ENCODE measurements at regions not wholly inside any gene's neighbourhood (a gene's known extent, or its start where the extent isn't known, plus 50 kb on each side); places are given as distances from the start of the nearest gene placed in this dataset.

DNA sequence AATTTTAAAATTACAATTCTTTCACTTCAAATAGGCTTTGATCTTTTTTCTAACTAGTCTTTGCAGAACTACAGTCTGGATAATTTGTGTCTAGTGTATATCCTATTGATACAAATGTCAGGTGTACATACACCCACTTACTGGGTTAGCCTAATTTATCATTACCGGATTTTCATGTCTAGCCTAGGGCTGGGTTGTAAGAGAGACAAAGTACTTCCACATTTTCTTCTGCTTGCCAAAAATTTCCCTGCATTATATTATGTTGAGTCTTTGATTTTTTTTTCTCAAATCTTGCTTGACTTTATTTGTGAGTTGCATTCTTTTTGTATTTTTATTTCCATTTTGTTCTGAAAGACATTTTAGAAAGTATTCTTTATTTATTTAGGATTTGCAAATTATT lies 284.8 kb upstream of the FZD8 start:
- RAD21 ChIA-PET (ENCODE audit: low non-redundant PET in 1 of 2, low total read pairs in 2 of 2, uncharacterized antibody in 2 of 2, unreplicated experiment in 2 of 2) = no interaction called here
- no TSS peak for BruUV-seq (replicated peaks)
- TF ChIP-seq POLR2AphosphoS5 (IDR thresholded peaks at IDR 0.05; ENCODE audit: low read depth, low read length) (no peak), SP1 (IDR thresholded peaks at IDR 0.05; ENCODE audit: low read depth) (no peak), ELF1 (IDR thresholded peaks at IDR 0.05; ENCODE audit: borderline replicate concordance, low read depth) (no peak), POLR2A (IDR thresholded peaks at IDR 0.05; ENCODE audit: borderline replicate concordance, extremely low read depth, insufficient read depth, insufficient read length) (no peak), ZNF274 (IDR thresholded peaks at IDR 0.05; ENCODE audit: low read depth, low read length) (no peak), JUND (IDR thresholded peaks at IDR 0.05) (no peak)
- TF ChIP-seq, protein P1, sequence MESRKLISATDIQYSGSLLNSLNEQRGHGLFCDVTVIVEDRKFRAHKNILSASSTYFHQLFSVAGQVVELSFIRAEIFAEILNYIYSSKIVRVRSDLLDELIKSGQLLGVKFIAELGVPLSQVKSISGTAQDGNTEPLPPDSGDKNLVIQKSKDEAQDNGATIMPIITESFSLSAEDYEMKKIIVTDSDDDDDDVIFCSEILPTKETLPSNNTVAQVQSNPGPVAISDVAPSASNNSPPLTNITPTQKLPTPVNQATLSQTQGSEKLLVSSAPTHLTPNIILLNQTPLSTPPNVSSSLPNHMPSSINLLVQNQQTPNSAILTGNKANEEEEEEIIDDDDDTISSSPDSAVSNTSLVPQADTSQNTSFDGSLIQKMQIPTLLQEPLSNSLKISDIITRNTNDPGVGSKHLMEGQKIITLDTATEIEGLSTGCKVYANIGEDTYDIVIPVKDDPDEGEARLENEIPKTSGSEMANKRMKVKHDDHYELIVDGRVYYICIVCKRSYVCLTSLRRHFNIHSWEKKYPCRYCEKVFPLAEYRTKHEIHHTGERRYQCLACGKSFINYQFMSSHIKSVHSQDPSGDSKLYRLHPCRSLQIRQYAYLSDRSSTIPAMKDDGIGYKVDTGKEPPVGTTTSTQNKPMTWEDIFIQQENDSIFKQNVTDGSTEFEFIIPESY (IDR thresholded peaks at IDR 0.05; ENCODE audit: extremely low read depth, insufficient replicate concordance, low read length) = no peak
- TF ChIP-seq, protein P2, sequence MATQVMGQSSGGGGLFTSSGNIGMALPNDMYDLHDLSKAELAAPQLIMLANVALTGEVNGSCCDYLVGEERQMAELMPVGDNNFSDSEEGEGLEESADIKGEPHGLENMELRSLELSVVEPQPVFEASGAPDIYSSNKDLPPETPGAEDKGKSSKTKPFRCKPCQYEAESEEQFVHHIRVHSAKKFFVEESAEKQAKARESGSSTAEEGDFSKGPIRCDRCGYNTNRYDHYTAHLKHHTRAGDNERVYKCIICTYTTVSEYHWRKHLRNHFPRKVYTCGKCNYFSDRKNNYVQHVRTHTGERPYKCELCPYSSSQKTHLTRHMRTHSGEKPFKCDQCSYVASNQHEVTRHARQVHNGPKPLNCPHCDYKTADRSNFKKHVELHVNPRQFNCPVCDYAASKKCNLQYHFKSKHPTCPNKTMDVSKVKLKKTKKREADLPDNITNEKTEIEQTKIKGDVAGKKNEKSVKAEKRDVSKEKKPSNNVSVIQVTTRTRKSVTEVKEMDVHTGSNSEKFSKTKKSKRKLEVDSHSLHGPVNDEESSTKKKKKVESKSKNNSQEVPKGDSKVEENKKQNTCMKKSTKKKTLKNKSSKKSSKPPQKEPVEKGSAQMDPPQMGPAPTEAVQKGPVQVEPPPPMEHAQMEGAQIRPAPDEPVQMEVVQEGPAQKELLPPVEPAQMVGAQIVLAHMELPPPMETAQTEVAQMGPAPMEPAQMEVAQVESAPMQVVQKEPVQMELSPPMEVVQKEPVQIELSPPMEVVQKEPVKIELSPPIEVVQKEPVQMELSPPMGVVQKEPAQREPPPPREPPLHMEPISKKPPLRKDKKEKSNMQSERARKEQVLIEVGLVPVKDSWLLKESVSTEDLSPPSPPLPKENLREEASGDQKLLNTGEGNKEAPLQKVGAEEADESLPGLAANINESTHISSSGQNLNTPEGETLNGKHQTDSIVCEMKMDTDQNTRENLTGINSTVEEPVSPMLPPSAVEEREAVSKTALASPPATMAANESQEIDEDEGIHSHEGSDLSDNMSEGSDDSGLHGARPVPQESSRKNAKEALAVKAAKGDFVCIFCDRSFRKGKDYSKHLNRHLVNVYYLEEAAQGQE (IDR thresholded peaks at IDR 0.05; ENCODE audit: low read depth) = no peak
- no peak overlapping the region for H3K27ac ChIP-seq (ENCODE audit: low read depth, low read length)
- H3K36me3 ChIP-seq (ENCODE audit: control insufficient read depth in 1 of 2, insufficient read depth in 2 of 2, low read length in 2 of 2) = no peaks in the 10 kb centered on the region
- H3K9me3 ChIP-seq (ENCODE audit: control insufficient read depth in 1 of 2, insufficient read depth in 1 of 2, low read depth in 1 of 2, low read length in 2 of 2) = no peaks in the 10 kb centered on the region; a peak in 1 of 4 replicates
- H3K4me2 ChIP-seq (ENCODE audit: low read length) = no peak overlapping the region
- no peaks in the 10 kb centered on the region for H3K27me3 ChIP-seq (ENCODE audit: insufficient read depth, low read length)
- intact Hi-C loops (cut with micrococcal nuclease) = no loop called here
- H3K9ac ChIP-seq (ENCODE audit: low read length) = no peak overlapping the region
- H3K9me2 ChIP-seq (ENCODE audit: insufficient read depth) = no peaks in the 10 kb centered on the region
- no peak for DNase-seq (ENCODE audit: low read depth, low spot score)
- no peaks in the 10 kb centered on the region for H3K79me2 ChIP-seq (ENCODE audit: insufficient read depth, low read length)
- no peaks in the 10 kb centered on the region for H3K4me1 ChIP-seq (ENCODE audit: control insufficient read depth in 1 of 2, insufficient read depth in 2 of 2, low read length in 2 of 2)
- no peak overlapping the region for H2AFZ ChIP-seq (ENCODE audit: low read depth, low read length, poor library complexity, severe bottlenecking)
- no peak for ATAC-seq
- H4K20me1 ChIP-seq (ENCODE audit: insufficient read depth) = no peaks in the 10 kb centered on the region
- H3K4me3 ChIP-seq (replicated peaks in 1 of 2; ENCODE audit: low read depth in 1 of 2, low read length in 2 of 2) = no peak overlapping the region
- POLR2A ChIA-PET = no interaction called here
- CTCF ChIA-PET = no interaction called here
